OCI-LY3 (cell line): ENCODE measurements at regions not wholly inside any gene's neighbourhood (a gene's known extent, or its start where the extent isn't known, plus 50 kb on each side); places are given as distances from the start of the nearest gene placed in this dataset.

ENCODE experiments used
- CTCF ChIP-seq: fragments of 200-600, 300-600 bp; sonication (generic); IDR thresholded peaks from 2 replicates; pipeline ENCODE4 v1.5.1; 2014; ENCODE audit warnings: antibody characterized with exemption, low read length, low read depth
- EZH2phosphoT487 ChIP-seq: fragments of 200-600 bp; shearing (Covaris generic); IDR thresholded peaks from 2 replicates; pipeline ENCODE4 v1.6.1; 2018; ENCODE audit warnings: antibody characterized with exemption, mixed run types, low read depth

- no peak for TF ChIP-seq CTCF
- TF ChIP-seq EZH2phosphoT487: no peak
Observed at GRCh38 chr4:140308366-140309123, 64.9 kb upstream of the SCOC start.
